ENCODE measurements at regions not wholly inside any gene's neighbourhood (a gene's known extent, or its start where the extent isn't known, plus 50 kb on each side); places are given as distances from the start of the nearest gene placed in this dataset.

DNA sequence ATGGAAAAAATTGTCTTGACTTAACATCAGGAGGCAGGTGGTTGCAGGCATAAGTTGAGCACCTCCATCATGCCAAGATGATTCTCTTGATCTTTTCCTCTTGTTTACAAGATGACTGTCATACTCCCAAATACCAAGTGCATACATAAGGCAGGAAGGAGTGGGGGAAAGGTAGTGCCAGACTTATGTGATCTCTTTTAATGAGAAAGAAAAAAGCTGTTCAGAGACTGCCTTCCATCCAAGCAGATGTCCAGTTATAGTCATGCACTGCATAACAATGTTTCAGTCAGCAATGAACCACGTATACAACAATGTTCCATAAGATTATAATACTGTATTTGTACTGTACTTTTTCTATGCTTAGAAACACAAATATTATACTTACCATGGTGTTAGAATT lies 135.7 kb downstream of the EHF start:
- no peaks in the 10 kb centered on the region for H3K9me2 ChIP-seq
- no peak for TF ChIP-seq EP300 (IDR thresholded peaks at IDR 0.05; ENCODE audit: borderline replicate concordance in 1 of 2, low read depth in 1 of 2, low read length in 1 of 2)
- TF ChIP-seq ELF1 (IDR thresholded peaks at IDR 0.05), result no peak
- TF ChIP-seq, protein P1, sequence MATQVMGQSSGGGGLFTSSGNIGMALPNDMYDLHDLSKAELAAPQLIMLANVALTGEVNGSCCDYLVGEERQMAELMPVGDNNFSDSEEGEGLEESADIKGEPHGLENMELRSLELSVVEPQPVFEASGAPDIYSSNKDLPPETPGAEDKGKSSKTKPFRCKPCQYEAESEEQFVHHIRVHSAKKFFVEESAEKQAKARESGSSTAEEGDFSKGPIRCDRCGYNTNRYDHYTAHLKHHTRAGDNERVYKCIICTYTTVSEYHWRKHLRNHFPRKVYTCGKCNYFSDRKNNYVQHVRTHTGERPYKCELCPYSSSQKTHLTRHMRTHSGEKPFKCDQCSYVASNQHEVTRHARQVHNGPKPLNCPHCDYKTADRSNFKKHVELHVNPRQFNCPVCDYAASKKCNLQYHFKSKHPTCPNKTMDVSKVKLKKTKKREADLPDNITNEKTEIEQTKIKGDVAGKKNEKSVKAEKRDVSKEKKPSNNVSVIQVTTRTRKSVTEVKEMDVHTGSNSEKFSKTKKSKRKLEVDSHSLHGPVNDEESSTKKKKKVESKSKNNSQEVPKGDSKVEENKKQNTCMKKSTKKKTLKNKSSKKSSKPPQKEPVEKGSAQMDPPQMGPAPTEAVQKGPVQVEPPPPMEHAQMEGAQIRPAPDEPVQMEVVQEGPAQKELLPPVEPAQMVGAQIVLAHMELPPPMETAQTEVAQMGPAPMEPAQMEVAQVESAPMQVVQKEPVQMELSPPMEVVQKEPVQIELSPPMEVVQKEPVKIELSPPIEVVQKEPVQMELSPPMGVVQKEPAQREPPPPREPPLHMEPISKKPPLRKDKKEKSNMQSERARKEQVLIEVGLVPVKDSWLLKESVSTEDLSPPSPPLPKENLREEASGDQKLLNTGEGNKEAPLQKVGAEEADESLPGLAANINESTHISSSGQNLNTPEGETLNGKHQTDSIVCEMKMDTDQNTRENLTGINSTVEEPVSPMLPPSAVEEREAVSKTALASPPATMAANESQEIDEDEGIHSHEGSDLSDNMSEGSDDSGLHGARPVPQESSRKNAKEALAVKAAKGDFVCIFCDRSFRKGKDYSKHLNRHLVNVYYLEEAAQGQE (IDR thresholded peaks at IDR 0.05; ENCODE audit: low read depth, low read length), result no peak
- TF ChIP-seq RXRA (IDR thresholded peaks at IDR 0.05; ENCODE audit: borderline replicate concordance, low read depth), result no peak
- TF ChIP-seq NFIC (IDR thresholded peaks at IDR 0.05; ENCODE audit: borderline replicate concordance), result no peak
- TF ChIP-seq ZBTB33 (IDR thresholded peaks at IDR 0.05; ENCODE audit: borderline replicate concordance, low read depth), result no peak
- no peak for TF ChIP-seq SMC3 (IDR thresholded peaks at IDR 0.05; ENCODE audit: low read depth, low read length)
- TF ChIP-seq MXI1 (IDR thresholded peaks at IDR 0.05; ENCODE audit: low read depth, low read length), result no peak
- TF ChIP-seq MEF2A (IDR thresholded peaks at IDR 0.05; ENCODE audit: borderline replicate concordance, low read depth), result no peak
- TF ChIP-seq TCF12 (IDR thresholded peaks at IDR 0.05), result no peak
- TF ChIP-seq FOSL2 (IDR thresholded peaks at IDR 0.05; ENCODE audit: borderline replicate concordance, low read depth), result no peak
- TF ChIP-seq POLR2AphosphoS5 (IDR thresholded peaks at IDR 0.05; ENCODE audit: low read depth, low read length), result no peak
- no peak for TF ChIP-seq TEAD4 (IDR thresholded peaks at IDR 0.05; ENCODE audit: borderline replicate concordance, insufficient read depth)
- no peaks in the 10 kb centered on the region for H3F3A ChIP-seq (replicated peaks; ENCODE audit: insufficient read depth)
- H3K4me1 ChIP-seq (ENCODE audit: control insufficient read depth in 1 of 2, insufficient read depth in 2 of 2, low read depth in 1 of 2, low read length in 1 of 2), result peaks cover 0 to 4% of the 10 kb centered on the region in 2 experiments; a peak in 1 of 4 replicates
- ChIA-PET CTCF (no interaction called here), POLR2A (no interaction called here)
- no peaks in the 10 kb centered on the region for H4K20me1 ChIP-seq (ENCODE audit: insufficient read depth)
- WGBS (ENCODE audit: low lambda C conversion rate), result 16% methylated on average over 1 of the region's 1 CpG
- H3K36me3 ChIP-seq (replicated peaks in 1 of 2; ENCODE audit: control insufficient read depth in 1 of 2, insufficient read depth in 2 of 2, low read length in 1 of 2), result no peaks in the 10 kb centered on the region
- no peak overlapping the region for H3K27ac ChIP-seq (ENCODE audit: low read depth in 2 of 2, low read length in 1 of 2)
- no peaks in the 10 kb centered on the region for H3K9me3 ChIP-seq
- no peak overlapping the region for H3K4me2 ChIP-seq
- DNase-seq, result no peak
- H3K9ac ChIP-seq, result no peak overlapping the region
- H3K4me3 ChIP-seq (ENCODE audit: low read depth in 2 of 2, low read length in 1 of 2), result no peak overlapping the region
- no peaks in the 10 kb centered on the region for H3K27me3 ChIP-seq (ENCODE audit: insufficient read depth)
- H2AFZ ChIP-seq (ENCODE audit: low read depth), result no peak overlapping the region
- H3K79me2 ChIP-seq (ENCODE audit: insufficient read depth), result no peaks in the 10 kb centered on the region

- CTCF ChIA-PET, result no interaction called here
- Histone ChIP-seq H3K9ac (no peak overlapping the region), H3K4me1 (ENCODE audit: control insufficient read depth in 1 of 2, insufficient read depth in 2 of 2, low read depth in 1 of 2, low read length in 1 of 2) (peaks cover 0 to 4% of the 10 kb centered on the region in 2 experiments; a peak in 1 of 4 replicates), H3K9me2 (no peaks in the 10 kb centered on the region), H3K4me2 (no peak overlapping the region), H3K27ac (ENCODE audit: low read depth in 2 of 2, low read length in 1 of 2) (no peak overlapping the region), H3F3A (replicated peaks; ENCODE audit: insufficient read depth) (no peaks in the 10 kb centered on the region), H3K4me3 (ENCODE audit: low read depth in 2 of 2, low read length in 1 of 2) (no peak overlapping the region), H3K27me3 (ENCODE audit: insufficient read depth) (no peaks in the 10 kb centered on the region), H4K20me1 (ENCODE audit: insufficient read depth) (no peaks in the 10 kb centered on the region), H3K36me3 (replicated peaks in 1 of 2; ENCODE audit: control insufficient read depth in 1 of 2, insufficient read depth in 2 of 2, low read length in 1 of 2) (no peaks in the 10 kb centered on the region), H3K9me3 (no peaks in the 10 kb centered on the region), H2AFZ (ENCODE audit: low read depth) (no peak overlapping the region), H3K79me2 (ENCODE audit: insufficient read depth) (no peaks in the 10 kb centered on the region)
- WGBS (ENCODE audit: low lambda C conversion rate), result 66% methylated on average over 7 of the region's 7 CpGs
- TF ChIP-seq YY1 (IDR thresholded peaks at IDR 0.05; ENCODE audit: low read depth), result no peak
- no peak for TF ChIP-seq IRF3 (IDR thresholded peaks at IDR 0.05; ENCODE audit: low read depth, low read length)
- no peak for TF ChIP-seq TEAD4 (IDR thresholded peaks at IDR 0.05; ENCODE audit: borderline replicate concordance, insufficient read depth)
- no peak for DNase-seq
- POLR2A ChIA-PET, result no interaction called here
These were observed 134.8 kb downstream of the EHF start for GRCh38 chr11:34755671-34756070.
